ENCODE measurements at regions not wholly inside any gene's neighbourhood (a gene's known extent, or its start where the extent isn't known, plus 50 kb on each side); places are given as distances from the start of the nearest gene placed in this dataset.

- Histone ChIP-seq H3K4me3 (ENCODE audit: extremely low read depth in 1 of 4, insufficient read depth in 2 of 4, low read depth in 3 of 4, low read length in 4 of 4) (no peak overlapping the region), H2BK20ac (ENCODE audit: low read length) (no peak overlapping the region), H2BK15ac (ENCODE audit: low read length) (no peak overlapping the region), H2BK5ac (ENCODE audit: low read depth, low read length) (no peak overlapping the region), H3K14ac (ENCODE audit: insufficient read length) (no peak overlapping the region), H3K56ac (replicated peaks; ENCODE audit: insufficient read length, low read depth, low read length) (no peak overlapping the region), H4K8ac (ENCODE audit: extremely low read depth, insufficient read depth, low read length) (no peak overlapping the region), H2AK5ac (ENCODE audit: low read depth, low read length) (no peak overlapping the region), H3K27ac (ENCODE audit: low read depth, low read length) (no peak overlapping the region), H2BK12ac (ENCODE audit: low read depth, low read length) (no peak overlapping the region), H4K91ac (replicated peaks; ENCODE audit: insufficient read length, low read length) (no peak overlapping the region), H2BK120ac (replicated peaks; ENCODE audit: low read depth, low read length) (no peak overlapping the region), H3K27me3 (replicated peaks in 1 of 4; ENCODE audit: control insufficient read depth in 3 of 4, extremely low read depth in 1 of 4, insufficient read depth in 3 of 4, low read length in 3 of 4) (no peaks in the 10 kb centered on the region), H3K18ac (ENCODE audit: extremely low read depth, low read length) (no peak overlapping the region), H3K4me2 (ENCODE audit: insufficient read depth in 1 of 2, low read depth in 2 of 2, low read length in 2 of 2) (no peak overlapping the region), H3K9me3 (ENCODE audit: insufficient read depth in 2 of 2, low read depth in 1 of 2, low read length in 1 of 2) (no peaks in the 10 kb centered on the region), H3K4ac (replicated peaks; ENCODE audit: insufficient read length, low read depth, low read length) (no peak overlapping the region), H3K23me2 (ENCODE audit: low read depth, low read length) (no peaks in the 10 kb centered on the region), H3K9ac (replicated peaks in 1 of 4; ENCODE audit: extremely low read depth in 1 of 4, low read depth in 3 of 4, low read length in 3 of 4) (peak overlapping the region in 1 of 4 experiments; percentile 8; a peak in 1 of 7 replicates), H3K79me2 (ENCODE audit: control insufficient read depth in 1 of 2, insufficient read depth in 2 of 2, low read length in 2 of 2) (no peaks in the 10 kb centered on the region), H4K5ac (ENCODE audit: insufficient read length, low read depth, low read length) (no peak overlapping the region), H3K36me3 (ENCODE audit: control insufficient read depth in 2 of 4, insufficient read depth in 4 of 4, low read length in 3 of 4) (no peaks in the 10 kb centered on the region), H2AFZ (ENCODE audit: low read length) (no peak overlapping the region), H3K4me1 (replicated peaks in 1 of 4; ENCODE audit: control insufficient read depth in 3 of 4, insufficient read depth in 4 of 4, low read length in 3 of 4) (no peaks in the 10 kb centered on the region), H4K20me1 (replicated peaks in 1 of 2; ENCODE audit: control insufficient read depth in 1 of 2, insufficient read depth in 2 of 2, low read length in 2 of 2) (no peaks in the 10 kb centered on the region), H3K79me1 (ENCODE audit: low read depth, low read length) (no peaks in the 10 kb centered on the region), H3K23ac (ENCODE audit: insufficient read length) (no peak overlapping the region)
- FAIRE-seq (no peak), DNase-seq (ENCODE audit: low read depth in 1 of 2, low spot score in 2 of 2) (no peak)
- POLR2A ChIA-PET (ENCODE audit: partially characterized antibody) = interaction anchor here (0.5 kb wide), 1 partner anchor 194 kb away, joined by 3 read pairs; no protein-coding TSS in a partner anchor
- 97% methylated on average over 7 of the region's 7 CpGs; no CpG with 5 or more reads in 1 of the 2 experiments for whole genome bisulfite sequencing, 2 experiments (ENCODE audit: extremely low coverage in 1 of 2, insufficient coverage in 1 of 2, insufficient read length in 1 of 2, insufficient replicate concordance in 2 of 2, low coverage in 1 of 2, low lambda C conversion rate in 2 of 2, missing lambda C conversion rate in 1 of 2)
- CTCF ChIA-PET (ENCODE audit: partially characterized antibody) = interaction anchor here (0.8 to 1.5 kb wide), 6 partner anchors 9 to 753 kb away, joined by 3 to 4 read pairs (median 3); no protein-coding TSS in a partner anchor
- no peak for TF ChIP-seq CBX5 (IDR thresholded peaks at IDR 0.05; ENCODE audit: low read depth, low read length)
- no peak for TF ChIP-seq EP300 (IDR thresholded peaks at IDR 0.05; ENCODE audit: borderline replicate concordance in 1 of 2, low read depth in 2 of 2, low read length in 2 of 2)
- no peak for TF ChIP-seq YY1 (IDR thresholded peaks at IDR 0.05; ENCODE audit: low read depth, low read length)
- TF ChIP-seq SAP30 (IDR thresholded peaks at IDR 0.05; ENCODE audit: insufficient read depth, insufficient replicate concordance, low read length) = no peak
- no peak for TF ChIP-seq SRF (IDR thresholded peaks at IDR 0.05; ENCODE audit: low read depth, low read length)
- TF ChIP-seq GABPA (IDR thresholded peaks at IDR 0.05; ENCODE audit: borderline replicate concordance, insufficient read depth, low read length) = no peak
- no peak for TF ChIP-seq CEBPB (IDR thresholded peaks at IDR 0.05; ENCODE audit: low read depth, low read length)
- no peak for TF ChIP-seq JUND (IDR thresholded peaks at IDR 0.05; ENCODE audit: low read length)
- TF ChIP-seq KDM4A (IDR thresholded peaks at IDR 0.05; ENCODE audit: low read depth, low read length, severe bottlenecking) = no peak
- TF ChIP-seq POLR2A (IDR thresholded peaks at IDR 0.05; ENCODE audit: control extremely low read depth in 1 of 2, low read depth in 2 of 2, low read length in 2 of 2) = no peak
- no peak for TF ChIP-seq SIX5 (IDR thresholded peaks at IDR 0.05; ENCODE audit: low read depth, low read length)
- TF ChIP-seq TCF12 (IDR thresholded peaks at IDR 0.05; ENCODE audit: low read depth, low read length) = no peak
- no peak for TF ChIP-seq SIRT6 (IDR thresholded peaks at IDR 0.05; ENCODE audit: low read length)
Measured at GRCh38 chr3:117011687-117012250, 302.2 kb downstream of the TUSC7 start.
